Uterus (tissue), 3 donors: ENCODE measurements at regions not wholly inside any gene's neighbourhood (a gene's known extent, or its start where the extent isn't known, plus 50 kb on each side); places are given as distances from the start of the nearest gene placed in this dataset.
"Not testable (repeated sequence)": the region's sequence is repeated elsewhere in the genome, so short reads cannot be mapped to it uniquely, and the experiment has no call there.

ENCODE experiments used
- DNase-seq, 2 donors: peaks; one replicate each; pipeline ENCODE4 v3.0.0-alpha.2; 2019 to 2020
- H3K27ac ChIP-seq, 2 donors: fragments of 200-600 bp; sonication (generic); 1 replicate in 1 of 2; 2 replicates in 1 of 2; pipeline ENCODE4 v1.5.1; 2016 to 2018
- H3K27me3 ChIP-seq, 2 donors: fragments of 200-600 bp; sonication (generic); one replicate each; pipeline ENCODE4 v1.5.1; 2018 to 2019; ENCODE audit warnings: control low read depth in 1 of 2
- H3K36me3 ChIP-seq, 2 donors: fragments of 200-600 bp; sonication (generic); one replicate each; pipeline ENCODE4 v1.5.1; 2019; ENCODE audit warnings: control low read depth in 1 of 2
- H3K4me1 ChIP-seq, 2 donors: fragments of 200-600 bp; sonication (generic); one replicate each; pipeline ENCODE4 v1.5.1; 2018 to 2019; ENCODE audit warnings: control low read depth in 1 of 2
- H3K4me3 ChIP-seq, 2 donors: fragments of 200-600 bp; sonication (generic); 1 replicate in 1 of 2; 2 replicates in 1 of 2; pipeline ENCODE4 v1.5.1; 2018 to 2019; ENCODE audit warnings: mild to moderate bottlenecking in 1 of 2
- H3K9me3 ChIP-seq, 2 donors: fragments of 200-600 bp; sonication (generic); one replicate each; pipeline ENCODE4 v1.5.1; 2019; ENCODE audit warnings: control low read depth in 1 of 2
- POLR2A ChIP-seq, 2 donors: fragments of 450-650 bp; IDR thresholded peaks; one replicate each; pipeline ENCODE4 v1.6.1; 2016; ENCODE audit warnings: antibody characterized with exemption in 2 of 2, mild to moderate bottlenecking in 1 of 2, moderate library complexity in 1 of 2
- intact Hi-C: fragments of 100-400 bp; cut with DNase I; formaldehyde crosslinking; loops from one replicate; pipeline ENCODE4 v1.15.1; 2023; ENCODE audit warnings: low total_unique reads
- TF ChIP-seq, protein P1 (sequence below), 4 experiments: fragments of 200-600 bp in 2 of 4; fragments of 450-650 bp in 2 of 4; sonication (generic) in 2 of 4; IDR thresholded peaks; one replicate each; pipeline ENCODE4 v1.5.1; 2016 to 2019; ENCODE audit warnings: antibody characterized with exemption in 4 of 4, mild to moderate bottlenecking in 2 of 4, moderate library complexity in 1 of 4
- donor health status: DM: yes; HTN: yes; CAD: no.

DNA sequence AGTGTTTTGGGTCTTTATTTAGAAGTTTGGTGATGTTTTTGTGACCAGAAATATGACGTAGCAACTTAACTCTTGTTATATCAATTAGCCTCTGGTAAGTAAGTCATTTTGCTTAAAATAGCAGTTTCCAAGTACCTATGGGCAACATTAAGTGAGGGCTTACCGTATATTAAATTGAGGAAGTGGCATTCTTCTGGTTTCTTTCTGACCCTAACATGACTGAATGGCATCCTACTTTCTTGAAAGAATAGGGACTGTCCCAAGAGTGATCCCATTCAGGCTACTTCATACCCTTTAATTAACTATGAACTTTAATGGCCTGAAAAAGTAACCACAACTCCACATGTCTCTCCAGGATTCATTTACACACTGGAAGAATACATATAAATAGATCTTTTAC, 106.6 kb downstream of the MZT1 start:
- intact Hi-C loops, result no loop called here
- no peaks in the 10 kb centered on the region for H3K4me1 ChIP-seq
- DNase-seq, result no peak
- TF ChIP-seq POLR2A (IDR thresholded peaks at IDR 0.05), result no peak
- TF ChIP-seq, protein P1, sequence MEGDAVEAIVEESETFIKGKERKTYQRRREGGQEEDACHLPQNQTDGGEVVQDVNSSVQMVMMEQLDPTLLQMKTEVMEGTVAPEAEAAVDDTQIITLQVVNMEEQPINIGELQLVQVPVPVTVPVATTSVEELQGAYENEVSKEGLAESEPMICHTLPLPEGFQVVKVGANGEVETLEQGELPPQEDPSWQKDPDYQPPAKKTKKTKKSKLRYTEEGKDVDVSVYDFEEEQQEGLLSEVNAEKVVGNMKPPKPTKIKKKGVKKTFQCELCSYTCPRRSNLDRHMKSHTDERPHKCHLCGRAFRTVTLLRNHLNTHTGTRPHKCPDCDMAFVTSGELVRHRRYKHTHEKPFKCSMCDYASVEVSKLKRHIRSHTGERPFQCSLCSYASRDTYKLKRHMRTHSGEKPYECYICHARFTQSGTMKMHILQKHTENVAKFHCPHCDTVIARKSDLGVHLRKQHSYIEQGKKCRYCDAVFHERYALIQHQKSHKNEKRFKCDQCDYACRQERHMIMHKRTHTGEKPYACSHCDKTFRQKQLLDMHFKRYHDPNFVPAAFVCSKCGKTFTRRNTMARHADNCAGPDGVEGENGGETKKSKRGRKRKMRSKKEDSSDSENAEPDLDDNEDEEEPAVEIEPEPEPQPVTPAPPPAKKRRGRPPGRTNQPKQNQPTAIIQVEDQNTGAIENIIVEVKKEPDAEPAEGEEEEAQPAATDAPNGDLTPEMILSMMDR (IDR thresholded peaks at IDR 0.05), result no peak
- H3K4me3 ChIP-seq, result no peak overlapping the region
- H3K27ac ChIP-seq, result no peak overlapping the region
- H3K36me3 ChIP-seq, result no peaks in the 10 kb centered on the region
- H3K27me3 ChIP-seq, result no peaks in the 10 kb centered on the region
- no peaks in the 10 kb centered on the region for H3K9me3 ChIP-seq

DNA sequence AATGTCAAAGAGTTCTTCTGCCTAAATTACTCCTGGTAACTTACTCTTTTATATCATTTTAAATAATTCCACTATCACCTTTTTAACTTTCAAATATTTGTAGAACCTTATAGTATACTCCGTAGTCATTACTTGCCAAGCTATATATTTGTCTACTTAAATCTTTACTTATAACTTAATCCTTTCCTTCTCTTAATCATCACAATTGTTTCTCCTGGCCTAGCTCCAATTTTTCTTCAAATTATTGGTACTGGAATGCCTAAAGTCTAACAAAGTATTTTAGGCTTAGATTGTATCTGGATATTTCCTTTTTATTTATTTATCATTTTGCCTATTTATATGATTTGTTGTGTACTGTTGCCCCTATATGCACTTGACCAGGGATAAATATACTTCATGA, 109.5 kb downstream of the MZT1 start:
- intact Hi-C loops, result no loop called here
- no peak for DNase-seq
- no peak overlapping the region for H3K27ac ChIP-seq
- no peaks in the 10 kb centered on the region for H3K4me1 ChIP-seq
- H3K4me3 ChIP-seq, result no peak overlapping the region
- no peaks in the 10 kb centered on the region for H3K9me3 ChIP-seq
- no peak for TF ChIP-seq POLR2A (IDR thresholded peaks at IDR 0.05)
- TF ChIP-seq, protein P1 (IDR thresholded peaks at IDR 0.05), result no peak
- H3K27me3 ChIP-seq, result no peaks in the 10 kb centered on the region
- H3K36me3 ChIP-seq, result no peaks in the 10 kb centered on the region

DNA sequence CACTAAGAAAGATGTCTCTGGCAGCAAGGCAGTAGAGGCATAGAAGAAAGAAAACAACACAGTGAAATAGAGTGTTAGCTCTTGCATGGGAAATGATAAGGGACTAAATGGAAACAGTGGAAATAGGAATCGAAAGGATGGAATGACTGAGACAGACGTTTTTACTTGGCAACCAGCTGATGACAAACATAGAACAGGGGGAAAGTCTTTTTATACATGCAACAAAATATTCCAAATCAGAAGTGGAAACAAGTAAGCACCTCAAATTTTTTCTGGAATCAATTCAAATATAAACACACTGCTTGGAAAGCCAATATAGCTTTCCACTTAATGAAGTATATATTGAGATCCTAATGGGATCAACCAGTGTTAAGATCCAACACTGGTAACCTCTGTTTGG, 110.2 kb downstream of the MZT1 start:
- DNase-seq, result no peak
- no peaks in the 10 kb centered on the region for H3K36me3 ChIP-seq
- no peaks in the 10 kb centered on the region for H3K27me3 ChIP-seq
- intact Hi-C loops, result no loop called here
- no peak overlapping the region for H3K27ac ChIP-seq
- H3K4me1 ChIP-seq, result no peaks in the 10 kb centered on the region
- H3K9me3 ChIP-seq, result no peaks in the 10 kb centered on the region
- H3K4me3 ChIP-seq, result no peak overlapping the region
- TF ChIP-seq, protein P1 (IDR thresholded peaks at IDR 0.05), result no peak
- TF ChIP-seq POLR2A (IDR thresholded peaks at IDR 0.05), result no peak

DNA sequence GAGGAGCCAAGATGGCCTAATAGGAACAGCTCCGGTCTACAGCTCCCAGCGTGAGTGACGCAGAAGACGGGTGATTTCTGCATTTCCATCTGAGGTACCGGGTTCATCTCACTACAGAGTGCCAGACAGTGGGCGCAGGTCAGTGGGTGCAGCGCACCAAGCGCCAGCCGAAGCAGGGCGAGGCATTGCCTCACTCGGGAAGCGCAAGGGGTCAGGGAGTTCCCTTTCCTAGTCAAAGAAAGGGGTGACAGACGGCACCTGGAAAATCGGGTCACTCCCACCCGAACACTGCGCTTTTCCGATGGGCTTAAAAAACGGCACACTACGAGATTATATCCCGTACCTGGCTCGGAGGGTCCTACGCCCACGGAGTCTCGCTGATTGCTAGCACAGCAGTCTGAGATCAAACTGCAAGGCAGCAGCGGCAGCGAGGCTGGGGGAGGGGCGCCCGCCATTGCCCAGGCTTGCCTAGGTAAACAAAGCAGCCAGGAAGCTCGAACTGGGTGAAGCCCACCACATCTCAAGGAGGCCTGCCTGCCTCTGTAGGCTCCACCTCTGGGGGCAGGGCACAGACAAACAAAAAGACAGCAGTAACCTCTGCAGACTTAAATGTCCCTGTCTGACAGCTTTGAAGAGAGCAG, 117.1 kb downstream of the MZT1 start:
- H3K27me3 ChIP-seq, H3K9me3 ChIP-seq, H3K4me1 ChIP-seq, H3K4me3 ChIP-seq, H3K36me3 ChIP-seq, DNase-seq, intact Hi-C loops, H3K27ac ChIP-seq: not testable (repeated sequence)

DNA sequence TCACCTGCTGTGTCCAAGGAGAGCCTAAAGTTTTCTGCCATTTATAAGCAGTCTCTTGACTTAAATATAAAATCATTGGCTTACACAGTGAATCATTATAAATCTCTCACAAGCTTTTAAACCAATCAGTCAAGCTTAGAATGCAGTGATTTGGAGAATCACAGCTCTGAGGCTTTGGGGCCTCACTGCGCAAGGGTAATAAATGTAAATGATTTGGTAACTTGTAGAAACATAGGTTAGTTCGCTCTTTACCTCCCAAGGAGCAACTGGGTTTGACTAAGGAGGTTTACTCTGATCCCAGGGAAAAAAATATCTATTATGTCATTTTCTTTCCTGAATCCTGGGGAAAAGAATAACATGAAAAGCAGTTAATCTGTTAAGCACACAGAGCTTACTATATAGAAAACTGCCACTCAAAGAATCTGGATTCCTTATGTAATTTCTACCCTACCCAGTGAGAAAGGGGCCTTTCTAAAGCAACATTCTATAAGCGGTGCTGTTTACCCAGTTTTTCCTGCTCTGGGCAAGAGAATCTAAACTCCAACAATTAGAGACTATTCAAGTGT, 128.2 kb downstream of the MZT1 start:
- TF ChIP-seq, protein P1 (IDR thresholded peaks at IDR 0.05), result no peak
- TF ChIP-seq POLR2A (IDR thresholded peaks at IDR 0.05), result no peak
- DNase-seq, result no peak
- Histone ChIP-seq H3K27ac (no peak overlapping the region), H3K9me3 (no peaks in the 10 kb centered on the region), H3K4me1 (no peaks in the 10 kb centered on the region), H3K36me3 (no peaks in the 10 kb centered on the region), H3K27me3 (no peaks in the 10 kb centered on the region), H3K4me3 (no peak overlapping the region)
- intact Hi-C loops, result no loop called here
